Upper lobe of left lung (tissue), 4 donors: ENCODE measurements at regions not wholly inside any gene's neighbourhood (a gene's known extent, or its start where the extent isn't known, plus 50 kb on each side); places are given as distances from the start of the nearest gene placed in this dataset.

Experiments
- CTCF ChIP-seq, 6 experiments: fragments of 450-650 bp in 4 of 6; fragments of 200-600 bp in 2 of 6; sonication (generic) in 2 of 6; IDR thresholded peaks; one replicate each; pipeline ENCODE4 v1.5.1; 2016 to 2019; ENCODE audit warnings: antibody characterized with exemption in 6 of 6
- EP300 ChIP-seq, 4 donors: sonication (generic); formaldehyde crosslinking; IDR thresholded peaks; one replicate each; pipeline ENCODE4 v1.5.1; 2017; ENCODE audit warnings: antibody characterized with exemption in 4 of 4, control low read depth in 2 of 4
- POLR2A ChIP-seq, 4 donors: fragments of 450-650 bp; IDR thresholded peaks; one replicate each; pipeline ENCODE4 v1.5.1; 2016 to 2017; ENCODE audit warnings: antibody characterized with exemption in 4 of 4, mild to moderate bottlenecking in 2 of 4
- POLR2AphosphoS5 ChIP-seq, 2 donors: sonication (generic); formaldehyde crosslinking; IDR thresholded peaks; one replicate each; pipeline ENCODE4 v1.5.1; 2017; ENCODE audit warnings: antibody characterized with exemption in 2 of 2

- TF ChIP-seq CTCF (IDR thresholded peaks at IDR 0.05) (no peak), POLR2AphosphoS5 (IDR thresholded peaks at IDR 0.05) (no peak), EP300 (IDR thresholded peaks at IDR 0.05) (no peak), POLR2A (IDR thresholded peaks at IDR 0.05) (no peak)
These were observed 309.9 kb downstream of the ADGRD1 start for GRCh38 chr12:131263626-131264025.
